Caco-2 (cell line): ENCODE measurements at regions not wholly inside any gene's neighbourhood (a gene's known extent, or its start where the extent isn't known, plus 50 kb on each side); places are given as distances from the start of the nearest gene placed in this dataset.

ENCODE experiments used
- BruUV-seq: library from RNA; stranded (reverse); fragments of 400-500 nt; replicated peaks from 2 replicates; lab custom pipeline; 2021; lab: Mats Ljungman, UMichigan
- CTCF ChIA-PET: fragments of 300-600 bp; sonication (Branson Sonifier 250); formaldehyde crosslinking; loops from one replicate; lab custom pipeline; 2022; ENCODE audit warnings: antibody characterized with exemption; lab: Charles Lee
- POLR2A ChIA-PET: fragments of 300-600 bp; sonication (Branson Sonifier 250); formaldehyde crosslinking; loops from one replicate; lab custom pipeline; 2022; ENCODE audit warnings: antibody characterized with exemption; lab: Charles Lee
- DNase-seq, 2 experiments: peaks; one replicate each; pipeline versions ENCODE4 v3.0.0 to v3.0.0-alpha.2; 2020 to 2022
- H3K27me3 ChIP-seq: replicated peaks from 2 replicates; pipeline ENCODE4 v1.6.0; 2011; ENCODE audit warnings: low read length; ENCODE audit not compliant: control insufficient read depth, insufficient read depth
- H3K36me3 ChIP-seq: 2 replicates; pipeline ENCODE4 v1.5.1; 2011; ENCODE audit warnings: low read length; ENCODE audit not compliant: control insufficient read depth, insufficient read depth
- H3K4me1 ChIP-seq: fragments of 250-450 bp; sonication (Bioruptor Pico); 2 replicates; pipeline ENCODE4 v1.5.1; 2020; ENCODE audit warnings: mild to moderate bottlenecking
- H3K4me3 ChIP-seq: 2 replicates; pipeline ENCODE4 v1.5.1; 2011; ENCODE audit warnings: low read depth, mild to moderate bottlenecking, control low read depth, low read length
- H3K9me3 ChIP-seq: fragments of 250-450 bp; sonication (Bioruptor Pico); 2 replicates; pipeline ENCODE4 v1.5.1; 2020; ENCODE audit warnings: mild to moderate bottlenecking, moderate library complexity
- H3K27ac Mint-ChIP-seq: one replicate; pipeline ENCODE4 v1.8.0; 2022; ENCODE audit warnings: mixed read lengths; ENCODE audit not compliant: unreplicated experiment
- H3K27me3 Mint-ChIP-seq: one replicate; pipeline ENCODE4 v1.8.0; 2022; ENCODE audit warnings: mixed read lengths; ENCODE audit not compliant: insufficient read depth, unreplicated experiment
- H3K36me3 Mint-ChIP-seq: one replicate; pipeline ENCODE4 v1.8.0; 2022; ENCODE audit warnings: mild to moderate bottlenecking, mixed read lengths; ENCODE audit not compliant: insufficient read depth, unreplicated experiment
- H3K4me1 Mint-ChIP-seq: one replicate; pipeline ENCODE4 v1.8.0; 2022; ENCODE audit warnings: low read depth, mixed read lengths; ENCODE audit not compliant: unreplicated experiment
- H3K4me3 Mint-ChIP-seq: one replicate; pipeline ENCODE4 v1.8.0; 2022; ENCODE audit warnings: mild to moderate bottlenecking, moderate library complexity, mixed read lengths; ENCODE audit not compliant: unreplicated experiment
- H3K9me3 Mint-ChIP-seq: one replicate; pipeline ENCODE4 v1.8.0; 2022; ENCODE audit warnings: mixed read lengths; ENCODE audit not compliant: unreplicated experiment
- intact Hi-C: fragments of 100-400 bp; cut with micrococcal nuclease; formaldehyde crosslinking; loops from one replicate; pipeline ENCODE4 v1.10.0; 2022; ENCODE audit not compliant: unreplicated experiment
- TF ChIP-seq, protein P1 (sequence below), 2 experiments: fragments of 200-600 bp in 1 of 2; IDR thresholded peaks; 1 replicate in 1 of 2; 2 replicates in 1 of 2; pipeline versions ENCODE4 v1.5.1 to v1.8.0; 2011 to 2022; ENCODE audit warnings: antibody characterized with exemption in 1 of 2, control low read depth in 1 of 2, inconsistent platforms in 1 of 2, low read depth in 1 of 2, low read length in 1 of 2, mild to moderate bottlenecking in 1 of 2, moderate library complexity in 1 of 2; ENCODE audit not compliant: insufficient read depth in 1 of 2, severe bottlenecking in 1 of 2, unreplicated experiment in 1 of 2

DNA sequence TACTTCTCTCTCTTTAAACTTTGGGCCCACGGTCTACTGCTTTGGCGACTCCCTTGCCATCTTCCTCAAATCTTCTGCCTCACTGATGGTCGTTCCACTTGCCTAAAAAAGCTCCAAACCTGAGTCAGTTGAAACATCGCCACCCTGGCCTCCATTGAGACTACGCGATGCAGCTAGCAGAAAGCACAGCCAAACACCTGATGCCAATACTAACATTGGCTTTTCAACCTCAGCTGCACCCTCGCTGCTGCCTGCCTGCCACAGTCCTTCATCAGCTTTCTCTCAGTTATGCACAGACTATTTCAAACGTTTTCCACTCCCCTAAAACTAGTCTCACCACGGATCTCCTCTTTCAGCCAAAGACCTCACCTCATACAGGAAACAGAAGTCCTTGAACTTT is 214.2 kb upstream of the TMCO5A start:
- Mint-ChIP-seq H3K27me3 (peaks cover 15% of the 10 kb centered on the region), H3K27ac (no peak overlapping the region), H3K36me3 (no peaks in the 10 kb centered on the region), H3K9me3 (no peaks in the 10 kb centered on the region), H3K4me1 (no peaks in the 10 kb centered on the region), H3K4me3 (no peak overlapping the region)
- no peak overlapping the region for H3K4me3 ChIP-seq
- CTCF ChIA-PET = no interaction called here
- TF ChIP-seq, protein P1, sequence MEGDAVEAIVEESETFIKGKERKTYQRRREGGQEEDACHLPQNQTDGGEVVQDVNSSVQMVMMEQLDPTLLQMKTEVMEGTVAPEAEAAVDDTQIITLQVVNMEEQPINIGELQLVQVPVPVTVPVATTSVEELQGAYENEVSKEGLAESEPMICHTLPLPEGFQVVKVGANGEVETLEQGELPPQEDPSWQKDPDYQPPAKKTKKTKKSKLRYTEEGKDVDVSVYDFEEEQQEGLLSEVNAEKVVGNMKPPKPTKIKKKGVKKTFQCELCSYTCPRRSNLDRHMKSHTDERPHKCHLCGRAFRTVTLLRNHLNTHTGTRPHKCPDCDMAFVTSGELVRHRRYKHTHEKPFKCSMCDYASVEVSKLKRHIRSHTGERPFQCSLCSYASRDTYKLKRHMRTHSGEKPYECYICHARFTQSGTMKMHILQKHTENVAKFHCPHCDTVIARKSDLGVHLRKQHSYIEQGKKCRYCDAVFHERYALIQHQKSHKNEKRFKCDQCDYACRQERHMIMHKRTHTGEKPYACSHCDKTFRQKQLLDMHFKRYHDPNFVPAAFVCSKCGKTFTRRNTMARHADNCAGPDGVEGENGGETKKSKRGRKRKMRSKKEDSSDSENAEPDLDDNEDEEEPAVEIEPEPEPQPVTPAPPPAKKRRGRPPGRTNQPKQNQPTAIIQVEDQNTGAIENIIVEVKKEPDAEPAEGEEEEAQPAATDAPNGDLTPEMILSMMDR (IDR thresholded peaks at IDR 0.05; ENCODE audit: insufficient read depth in 1 of 2, low read depth in 1 of 2, low read length in 1 of 2, severe bottlenecking in 1 of 2, unreplicated experiment in 1 of 2) = no peak
- POLR2A ChIA-PET = no interaction called here
- DNase-seq = no peak
- no peaks in the 10 kb centered on the region for H3K36me3 ChIP-seq
- no peaks in the 10 kb centered on the region for H3K27me3 ChIP-seq
- intact Hi-C loops = no loop called here
- no peaks in the 10 kb centered on the region for H3K4me1 ChIP-seq
- H3K9me3 ChIP-seq = no peaks in the 10 kb centered on the region
- BruUV-seq = no TSS peak

DNA sequence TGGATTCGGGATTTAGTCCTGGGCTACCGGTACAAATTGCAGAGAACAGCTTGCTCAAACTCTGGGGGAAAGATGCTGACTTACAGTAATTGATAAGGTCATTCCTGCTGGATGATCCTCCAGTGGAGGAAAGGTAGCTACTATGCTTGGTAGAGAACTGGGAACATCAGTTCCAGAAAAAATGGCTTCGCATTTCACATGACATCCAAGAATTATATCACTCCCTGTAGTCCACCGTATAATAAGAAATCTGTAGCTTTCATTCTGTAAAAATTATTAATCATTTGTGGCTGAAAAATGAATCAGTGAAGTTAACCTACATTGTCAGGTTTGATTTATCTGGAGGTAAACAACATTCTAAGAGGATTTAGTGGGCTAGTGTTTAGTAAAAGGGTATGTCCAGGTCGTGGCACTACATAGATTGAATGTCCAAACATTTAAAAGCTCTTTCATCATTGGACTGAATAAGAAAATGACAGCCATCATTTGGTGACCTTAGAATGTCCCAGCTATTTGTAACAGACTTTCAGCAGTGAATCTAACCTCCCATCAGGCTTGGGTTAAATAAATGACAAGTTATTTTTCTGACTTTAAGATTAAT is 203.2 kb upstream of the TMCO5A start:
- Histone ChIP-seq H3K4me3 (no peak overlapping the region), H3K4me1 (no peaks in the 10 kb centered on the region), H3K27me3 (no peaks in the 10 kb centered on the region), H3K9me3 (no peaks in the 10 kb centered on the region), H3K36me3 (no peaks in the 10 kb centered on the region)
- no peak overlapping the region for H3K4me3 Mint-ChIP-seq
- H3K4me1 Mint-ChIP-seq = no peaks in the 10 kb centered on the region
- no peaks in the 10 kb centered on the region for H3K36me3 Mint-ChIP-seq
- TF ChIP-seq, protein P1 (IDR thresholded peaks at IDR 0.05; ENCODE audit: insufficient read depth in 1 of 2, low read depth in 1 of 2, low read length in 1 of 2, severe bottlenecking in 1 of 2, unreplicated experiment in 1 of 2) = no peak
- no TSS peak for BruUV-seq
- intact Hi-C loops = no loop called here
- no peak overlapping the region for H3K27ac Mint-ChIP-seq
- ChIA-PET CTCF (interaction anchor here (1.1 kb wide), 1 partner anchor 33 kb away, joined by 3 read pairs; no protein-coding TSS in a partner anchor), POLR2A (no interaction called here)
- peaks cover 7% of the 10 kb centered on the region for H3K27me3 Mint-ChIP-seq
- H3K9me3 Mint-ChIP-seq = no peaks in the 10 kb centered on the region
- no peak for DNase-seq

DNA sequence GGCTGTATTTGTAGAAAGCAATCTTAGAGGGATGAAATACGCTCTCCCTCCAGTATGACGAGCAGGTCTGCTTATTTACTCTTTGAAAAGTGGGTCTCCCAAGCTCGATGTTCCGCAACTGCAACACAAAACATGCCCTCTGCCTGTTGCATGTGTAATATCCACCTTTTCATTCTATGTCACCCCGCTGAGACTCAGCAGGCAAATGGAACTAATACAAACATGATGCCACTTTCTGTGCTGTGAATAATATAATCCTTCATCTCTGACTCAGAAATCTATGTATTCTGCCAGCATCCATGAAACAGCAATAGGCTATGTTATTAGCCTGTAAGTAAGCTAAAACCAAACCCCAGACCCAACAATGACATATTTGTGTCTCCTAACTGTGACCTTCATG is 200.8 kb upstream of the TMCO5A start:
- Mint-ChIP-seq H3K36me3 (no peaks in the 10 kb centered on the region), H3K27me3 (peaks cover 12% of the 10 kb centered on the region), H3K27ac (no peak overlapping the region), H3K4me1 (no peaks in the 10 kb centered on the region), H3K9me3 (no peaks in the 10 kb centered on the region), H3K4me3 (no peak overlapping the region)
- no peaks in the 10 kb centered on the region for H3K36me3 ChIP-seq
- no TSS peak for BruUV-seq
- H3K4me1 ChIP-seq = no peaks in the 10 kb centered on the region
- H3K9me3 ChIP-seq = no peaks in the 10 kb centered on the region
- intact Hi-C loops = no loop called here
- POLR2A ChIA-PET = no interaction called here
- no peak overlapping the region for H3K4me3 ChIP-seq
- no peaks in the 10 kb centered on the region for H3K27me3 ChIP-seq
- no peak for DNase-seq
- CTCF ChIA-PET = no interaction called here
- TF ChIP-seq, protein P1 (IDR thresholded peaks at IDR 0.05; ENCODE audit: insufficient read depth in 1 of 2, low read depth in 1 of 2, low read length in 1 of 2, severe bottlenecking in 1 of 2, unreplicated experiment in 1 of 2) = no peak
